ENCODE measurements at regions not wholly inside any gene's neighbourhood (a gene's known extent, or its start where the extent isn't known, plus 50 kb on each side); places are given as distances from the start of the nearest gene placed in this dataset.

- H3K4me3 ChIP-seq (replicated peaks in 1 of 3; ENCODE audit: insufficient read depth in 1 of 3, low read depth in 1 of 3, low read length in 3 of 3), result no peak overlapping the region
- no peak overlapping the region for H3K27ac ChIP-seq (ENCODE audit: insufficient read depth, low read depth, low read length)
- no peaks in the 10 kb centered on the region for H3K9me3 ChIP-seq (replicated peaks; ENCODE audit: control insufficient read depth, insufficient read depth, low read length)
- intact Hi-C loops (cut with micrococcal nuclease), result no loop called here
- dilution Hi-C loops (cut with MboI; ENCODE audit: extremely low pct_ligation_motif_present, low sequenced_read_pairs), result no loop called here
- H3K36me3 ChIP-seq (ENCODE audit: control insufficient read depth in 2 of 2, extremely low read depth in 1 of 2, insufficient read depth in 2 of 2, low read length in 2 of 2), result no peaks in the 10 kb centered on the region
- H2AFZ ChIP-seq (ENCODE audit: low read depth, low read length), result no peak overlapping the region
- H3K27me3 ChIP-seq (ENCODE audit: control insufficient read depth in 2 of 2, insufficient read depth in 2 of 2, low read length in 2 of 2), result no peaks in the 10 kb centered on the region
- no peaks in the 10 kb centered on the region for H3K79me2 ChIP-seq (ENCODE audit: control insufficient read depth, insufficient read depth, low read length)
- no peaks in the 10 kb centered on the region for H3K4me1 ChIP-seq (ENCODE audit: control insufficient read depth, extremely low read depth, insufficient read depth, low read length)
- FAIRE-seq (no peak), DNase-seq (ENCODE audit: low read depth, low spot score) (no peak)
- H4K20me1 ChIP-seq (replicated peaks; ENCODE audit: control insufficient read depth, extremely low read depth, insufficient read depth, low read length), result no peaks in the 10 kb centered on the region
- TF ChIP-seq POLR2AphosphoS5 (IDR thresholded peaks at IDR 0.05; ENCODE audit: insufficient read depth, low read depth, low read length), result no peak
- TF ChIP-seq MYC (IDR thresholded peaks at IDR 0.05; ENCODE audit: low read depth, low read length), result no peak
- no peak for TF ChIP-seq POLR2A (IDR thresholded peaks at IDR 0.05; ENCODE audit: low read depth, low read length)
- TF ChIP-seq CTCF (IDR thresholded peaks at IDR 0.05; ENCODE audit: extremely low read depth in 1 of 2, insufficient read depth in 1 of 2, low read depth in 1 of 2, low read length in 2 of 2), result no peak
- no peak for TF ChIP-seq MAX (IDR thresholded peaks at IDR 0.05; ENCODE audit: insufficient read depth, insufficient read length)
- TF ChIP-seq GATA2 (IDR thresholded peaks at IDR 0.05; ENCODE audit: insufficient read depth, insufficient read length, low read depth, low read length), result no peak
- TF ChIP-seq EZH2 (IDR thresholded peaks at IDR 0.05; ENCODE audit: borderline replicate concordance, low read depth, low read length, severe bottlenecking), result no peak
- no peak for TF ChIP-seq JUN (IDR thresholded peaks at IDR 0.05; ENCODE audit: borderline replicate concordance, insufficient read depth, insufficient read length, low read depth)
- no peak for TF ChIP-seq FOS (IDR thresholded peaks at IDR 0.05; ENCODE audit: borderline replicate concordance, insufficient read depth, low read length)
- BruUV-seq (replicated peaks), result no TSS peak
- H3K4me2 ChIP-seq (ENCODE audit: insufficient read depth, low read length), result no peak overlapping the region
- CTCF ChIA-PET, result no interaction called here
- H3K9ac ChIP-seq (replicated peaks; ENCODE audit: extremely low read depth, insufficient read depth, low read length), result no peak overlapping the region
- POLR2A ChIA-PET, result no interaction called here
- no peaks in the 10 kb centered on the region for H3K9me1 ChIP-seq (replicated peaks; ENCODE audit: control insufficient read depth, extremely low read depth, insufficient read depth, low read length)
Measured at GRCh38 chr1:38524025-38524641, 335.4 kb downstream of the RRAGC start.
